Transverse colon (tissue), 4 donors: ENCODE measurements at regions not wholly inside any gene's neighbourhood (a gene's known extent, or its start where the extent isn't known, plus 50 kb on each side); places are given as distances from the start of the nearest gene placed in this dataset.

Source experiments
- CTCF ChIP-seq, 5 experiments: fragments of 200-600 bp in 3 of 5; fragments of 450-650 bp in 2 of 5; sonication (generic) in 3 of 5; IDR thresholded peaks; 1 replicate in 2 of 5; 2 replicates in 3 of 5; pipeline ENCODE4 v1.5.1; 2016 to 2017; ENCODE audit warnings: antibody characterized with exemption in 5 of 5, inconsistent platforms in 3 of 5, mild to moderate bottlenecking in 2 of 5, moderate library complexity in 1 of 5
- POLR2AphosphoS5 ChIP-seq, 3 donors: sonication (generic); formaldehyde crosslinking; IDR thresholded peaks; one replicate each; pipeline ENCODE4 v1.6.1; 2016; ENCODE audit warnings: antibody characterized with exemption in 3 of 3

GRCh38 chr5:36389245-36389644 lies 87.5 kb upstream of the RANBP3L start:
- TF ChIP-seq CTCF (IDR thresholded peaks at IDR 0.05), result no peak
- no peak for TF ChIP-seq POLR2AphosphoS5 (IDR thresholded peaks at IDR 0.05)
